ENCODE measurements at regions not wholly inside any gene's neighbourhood (a gene's known extent, or its start where the extent isn't known, plus 50 kb on each side); places are given as distances from the start of the nearest gene placed in this dataset.

DNA sequence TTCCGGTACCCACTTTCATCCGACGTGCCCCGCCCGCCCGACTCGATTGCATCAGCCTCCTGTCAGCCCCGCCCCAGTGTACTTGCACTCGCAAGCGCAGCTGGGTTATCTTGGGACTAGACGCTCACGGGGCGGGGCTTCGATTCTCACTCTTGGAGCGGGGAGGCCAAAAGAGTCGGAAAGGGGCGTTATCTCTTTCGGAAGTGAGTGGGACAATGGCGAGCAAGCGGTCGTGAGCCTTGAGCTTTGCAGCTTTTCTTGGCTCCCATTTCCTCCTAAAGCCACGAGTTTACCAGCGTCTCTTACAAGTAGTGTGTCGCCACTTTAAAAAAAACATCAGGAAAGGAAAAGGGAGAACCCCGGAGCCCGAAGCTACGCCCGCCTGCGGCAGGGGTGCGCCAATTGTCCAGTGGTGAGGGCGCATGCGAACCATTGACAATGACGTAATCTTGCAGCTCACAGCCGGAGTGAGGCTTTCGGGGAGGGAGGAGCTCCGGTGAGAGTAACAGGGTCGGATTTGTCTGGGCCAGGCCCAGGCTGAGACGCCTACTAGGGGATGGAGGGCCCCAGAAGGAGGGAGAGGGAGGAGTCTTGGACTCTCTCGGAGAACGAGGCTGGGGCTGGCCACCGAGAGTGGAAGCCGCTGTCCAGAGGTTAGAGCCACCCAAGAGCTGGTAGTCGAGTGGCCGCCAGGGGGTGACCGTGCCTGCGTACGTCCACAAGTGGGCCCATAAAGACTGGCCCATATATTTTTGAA, 109.5 kb downstream of the GNL3L start:
- Histone ChIP-seq H2AFZ (ENCODE audit: low read depth, low read length, severe bottlenecking) (peak overlapping the region; percentile 77), H3K4me2 (ENCODE audit: low read depth, low read length, poor library complexity, severe bottlenecking) (peak overlapping the region; percentile 83)
- TF ChIP-seq, protein P1, sequence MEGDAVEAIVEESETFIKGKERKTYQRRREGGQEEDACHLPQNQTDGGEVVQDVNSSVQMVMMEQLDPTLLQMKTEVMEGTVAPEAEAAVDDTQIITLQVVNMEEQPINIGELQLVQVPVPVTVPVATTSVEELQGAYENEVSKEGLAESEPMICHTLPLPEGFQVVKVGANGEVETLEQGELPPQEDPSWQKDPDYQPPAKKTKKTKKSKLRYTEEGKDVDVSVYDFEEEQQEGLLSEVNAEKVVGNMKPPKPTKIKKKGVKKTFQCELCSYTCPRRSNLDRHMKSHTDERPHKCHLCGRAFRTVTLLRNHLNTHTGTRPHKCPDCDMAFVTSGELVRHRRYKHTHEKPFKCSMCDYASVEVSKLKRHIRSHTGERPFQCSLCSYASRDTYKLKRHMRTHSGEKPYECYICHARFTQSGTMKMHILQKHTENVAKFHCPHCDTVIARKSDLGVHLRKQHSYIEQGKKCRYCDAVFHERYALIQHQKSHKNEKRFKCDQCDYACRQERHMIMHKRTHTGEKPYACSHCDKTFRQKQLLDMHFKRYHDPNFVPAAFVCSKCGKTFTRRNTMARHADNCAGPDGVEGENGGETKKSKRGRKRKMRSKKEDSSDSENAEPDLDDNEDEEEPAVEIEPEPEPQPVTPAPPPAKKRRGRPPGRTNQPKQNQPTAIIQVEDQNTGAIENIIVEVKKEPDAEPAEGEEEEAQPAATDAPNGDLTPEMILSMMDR (IDR thresholded peaks at IDR 0.05; ENCODE audit: insufficient read depth, low read length, poor library complexity, severe bottlenecking): no peak
- no peak for TF ChIP-seq EZH2phosphoT487 (conservative IDR thresholded peaks at IDR 0.05; ENCODE audit: low read length)

DNA sequence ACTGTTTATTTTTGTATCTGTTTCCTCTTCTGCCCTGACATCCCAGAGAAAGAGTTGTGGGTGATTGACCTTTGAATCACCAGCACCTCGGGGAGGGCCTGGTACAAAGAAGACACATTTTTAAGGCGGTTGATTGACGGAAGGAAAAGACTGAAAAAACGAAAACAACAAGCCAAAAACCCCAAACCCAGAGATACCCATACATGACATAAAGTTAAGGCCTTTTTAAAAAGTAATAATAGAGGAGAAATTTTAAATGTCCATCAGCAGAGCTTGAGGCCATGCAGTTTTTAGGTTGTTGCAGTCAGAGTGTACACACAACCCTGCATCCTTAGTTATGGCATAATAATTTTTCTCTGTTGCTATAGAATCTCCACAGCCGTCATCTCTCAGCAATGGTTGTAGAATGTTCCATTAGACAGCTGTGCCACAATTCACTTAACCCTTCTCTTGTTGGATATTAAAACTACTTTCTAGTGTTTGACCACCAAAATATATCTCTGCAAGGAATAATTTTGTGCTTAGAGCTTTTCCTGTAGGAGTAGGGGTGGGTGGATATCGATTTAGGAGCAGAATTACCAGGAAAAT, 110.2 kb downstream of the GNL3L start:
- Histone ChIP-seq H3K27me3 (ENCODE audit: low read length) (no peaks in the 10 kb centered on the region), H4K20me1 (ENCODE audit: low read depth, low read length) (no peaks in the 10 kb centered on the region), H3F3A (ENCODE audit: insufficient read depth) (0 out of 2 replicates have a peak, but pooled peaks cover 4% of the 10 kb centered on the region), H3K79me2 (ENCODE audit: insufficient read depth, low read length) (no peaks in the 10 kb centered on the region), H3K36me3 (ENCODE audit: low read length) (no peaks in the 10 kb centered on the region), H3K9ac (ENCODE audit: low read length) (peak overlapping the region; percentile 72), H3K9me2 (replicated peaks; ENCODE audit: insufficient read depth, low read length) (no peaks in the 10 kb centered on the region), H2AFZ (ENCODE audit: low read depth, low read length, severe bottlenecking) (peak overlapping the region; percentile 77), H3K4me2 (ENCODE audit: low read depth, low read length, poor library complexity, severe bottlenecking) (peak overlapping the region; percentile 83), H3K27ac (ENCODE audit: low read depth, low read length) (peak overlapping the region; percentile 85), H3K4me3 (ENCODE audit: insufficient read depth, low read length, poor library complexity, severe bottlenecking) (peak overlapping the region; percentile 61), H3K9me3 (ENCODE audit: insufficient read depth, low read length) (no peaks in the 10 kb centered on the region)
- TF ChIP-seq, protein P1 (IDR thresholded peaks at IDR 0.05; ENCODE audit: insufficient read depth, low read length, poor library complexity, severe bottlenecking): no peak
- TF ChIP-seq EZH2phosphoT487 (conservative IDR thresholded peaks at IDR 0.05; ENCODE audit: low read length): no peak

More for the DNA sequence above, 109.5 kb downstream of the GNL3L start:
- Histone ChIP-seq H3K9me3 (ENCODE audit: insufficient read depth, low read length) (no peaks in the 10 kb centered on the region), H3K27me3 (ENCODE audit: low read length) (no peaks in the 10 kb centered on the region), H4K20me1 (ENCODE audit: low read depth, low read length) (no peaks in the 10 kb centered on the region), H3K27ac (ENCODE audit: low read depth, low read length) (peak overlapping the region; percentile 85), H3K9ac (ENCODE audit: low read length) (peak overlapping the region; percentile 72), H3K9me2 (replicated peaks; ENCODE audit: insufficient read depth, low read length) (no peaks in the 10 kb centered on the region), H3K79me2 (ENCODE audit: insufficient read depth, low read length) (no peaks in the 10 kb centered on the region), H3F3A (ENCODE audit: insufficient read depth) (0 out of 2 replicates have a peak, but pooled peaks cover 4% of the 10 kb centered on the region), H3K4me3 (ENCODE audit: insufficient read depth, low read length, poor library complexity, severe bottlenecking) (peak overlapping the region; percentile 61), H3K36me3 (ENCODE audit: low read length) (no peaks in the 10 kb centered on the region)

DNA sequence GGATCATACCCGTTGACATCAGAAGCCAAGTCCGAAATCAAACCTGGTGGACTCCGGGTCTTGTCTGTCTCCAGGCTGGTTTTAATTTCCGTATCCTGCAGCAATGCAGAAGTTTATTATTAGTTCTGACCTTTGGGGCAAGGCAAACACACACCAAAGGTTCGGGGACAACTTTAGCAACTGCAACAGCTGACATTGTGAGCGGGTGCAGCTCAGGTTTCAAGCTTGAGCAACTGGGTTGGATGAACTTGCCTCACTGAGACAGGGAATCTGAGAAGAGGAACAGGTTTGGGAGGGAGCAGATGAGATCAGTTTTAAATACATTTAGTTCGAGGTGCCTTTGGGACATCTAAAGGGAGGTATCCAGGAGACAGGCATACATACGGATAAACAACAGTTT, 110.7 kb downstream of the GNL3L start:
- no peaks in the 10 kb centered on the region for H3K36me3 ChIP-seq (ENCODE audit: low read length)
- H4K20me1 ChIP-seq (ENCODE audit: low read depth, low read length): no peaks in the 10 kb centered on the region
- no peak overlapping the region for H2AFZ ChIP-seq (ENCODE audit: low read depth, low read length, severe bottlenecking)
- H3K9me3 ChIP-seq (ENCODE audit: insufficient read depth, low read length): no peaks in the 10 kb centered on the region
- H3K4me3 ChIP-seq (ENCODE audit: insufficient read depth, low read length, poor library complexity, severe bottlenecking): no peak overlapping the region
- 0 out of 2 replicates have a peak overlapping the region, but pooled peaks have one; percentile 72 for H3K9ac ChIP-seq (ENCODE audit: low read length)
- H3F3A ChIP-seq (ENCODE audit: insufficient read depth): 0 out of 2 replicates have a peak, but pooled peaks cover 4% of the 10 kb centered on the region
- no peaks in the 10 kb centered on the region for H3K27me3 ChIP-seq (ENCODE audit: low read length)
- no peaks in the 10 kb centered on the region for H3K9me2 ChIP-seq (replicated peaks; ENCODE audit: insufficient read depth, low read length)
- H3K27ac ChIP-seq (ENCODE audit: low read depth, low read length): no peak overlapping the region
- peak overlapping the region; percentile 83 for H3K4me2 ChIP-seq (ENCODE audit: low read depth, low read length, poor library complexity, severe bottlenecking)
- TF ChIP-seq, protein P1 (IDR thresholded peaks at IDR 0.05; ENCODE audit: insufficient read depth, low read length, poor library complexity, severe bottlenecking): no peak
- no peak for TF ChIP-seq EZH2phosphoT487 (conservative IDR thresholded peaks at IDR 0.05; ENCODE audit: low read length)
- H3K79me2 ChIP-seq (ENCODE audit: insufficient read depth, low read length): no peaks in the 10 kb centered on the region

Measured in SU-DHL-6 (cell line).